Spleen (tissue), 11 donors: ENCODE measurements at regions not wholly inside any gene's neighbourhood (a gene's known extent, or its start where the extent isn't known, plus 50 kb on each side); places are given as distances from the start of the nearest gene placed in this dataset.

ENCODE experiments used
- DNase-seq: peaks from one replicate; pipeline ENCODE4 v3.0.0-alpha.2; 2020
- H3K27ac ChIP-seq, 8 donors: fragments of 200-600 bp; sonication (generic) in 7 of 8; 1 replicate in 4 of 8; 2 replicates in 4 of 8; pipeline versions ENCODE4 v1.5.0 to v1.8.0; 2016 to 2021; ENCODE audit warnings: inconsistent platforms in 4 of 8, mild to moderate bottlenecking in 4 of 8, moderate library complexity in 1 of 8
- H3K27me3 ChIP-seq, 7 donors: fragments of 200-600 bp; sonication (generic) in 6 of 7; replicated peaks in 1 of 7; 1 replicate in 4 of 7; 2 replicates in 3 of 7; pipeline versions ENCODE4 v1.5.0 to v1.8.0; 2016 to 2021; ENCODE audit warnings: inconsistent platforms in 3 of 7, mild to moderate bottlenecking in 1 of 7
- H3K36me3 ChIP-seq, 6 donors: fragments of 200-600 bp; sonication (generic) in 5 of 6; 1 replicate in 4 of 6; 2 replicates in 2 of 6; pipeline versions ENCODE4 v1.5.0 to v1.8.0; 2016 to 2021; ENCODE audit warnings: inconsistent platforms in 2 of 6
- H3K4me1 ChIP-seq, 6 donors: fragments of 200-600 bp; sonication (generic) in 5 of 6; 1 replicate in 3 of 6; 2 replicates in 3 of 6; pipeline versions ENCODE4 v1.5.0 to v1.8.0; 2016 to 2021; ENCODE audit warnings: inconsistent platforms in 3 of 6
- H3K4me3 ChIP-seq, 8 donors: fragments of 200-600 bp; sonication (generic) in 7 of 8; 1 replicate in 4 of 8; 2 replicates in 4 of 8; pipeline versions ENCODE4 v1.5.0 to v1.8.0; 2016 to 2021; ENCODE audit warnings: inconsistent platforms in 4 of 8, mild to moderate bottlenecking in 4 of 8, moderate library complexity in 2 of 8
- H3K9me3 ChIP-seq, 8 donors: fragments of 200-600 bp; sonication (generic) in 7 of 8; 1 replicate in 4 of 8; 2 replicates in 4 of 8; pipeline versions ENCODE4 v1.5.0 to v1.8.0; 2016 to 2021; ENCODE audit warnings: inconsistent platforms in 4 of 8
- POLR2A ChIP-seq, 3 donors: fragments of 450-650 bp; IDR thresholded peaks; one replicate each; pipeline ENCODE4 v1.5.1; 2017; ENCODE audit warnings: antibody characterized with exemption in 3 of 3, mild to moderate bottlenecking in 1 of 3
- POLR2AphosphoS5 ChIP-seq, 3 donors: sonication (generic); formaldehyde crosslinking; IDR thresholded peaks; one replicate each; pipeline ENCODE4 v1.5.1; 2017; ENCODE audit warnings: antibody characterized with exemption in 3 of 3
- WGBS, 5 donors: extraction: QIAGEN DNeasy Blood & Tissue Kit in 3 of 5; methylation state at CpG; one replicate each; pipeline versions ENCODE4 v1.1.5 to v1.1.7; 2013 to 2018; 5-methylcytosine and 5-hydroxymethylcytosine counted together
- intact Hi-C: fragments of 100-400 bp; cut with DNase I; formaldehyde crosslinking; loops from one replicate; pipeline ENCODE4 v1.15.0; 2023; ENCODE audit warnings: low total_unique reads
- TF ChIP-seq, protein P1 (sequence below), 11 experiments: fragments of 200-600 bp in 7 of 11; fragments of 450-650 bp in 4 of 11; sonication (generic) in 4 of 11; IDR thresholded peaks in 8 of 11; conservative IDR thresholded peaks in 3 of 11; 1 replicate in 7 of 11; 2 replicates in 4 of 11; pipeline versions ENCODE4 v1.4.0 to v1.8.0; 2016 to 2021; ENCODE audit warnings: antibody characterized with exemption in 11 of 11, inconsistent platforms in 4 of 11, mild to moderate bottlenecking in 1 of 11
- donor health status: healthy with polysubstance abuse.
- donor health status: DM: no; HTN: no; CAD: no; lungs with moderate emphysema.
- donor health status: DM: no; HTN: no; CAD: no.
- donor health status: Bipolar disorder and iron deficiency.
- donor health status: healthy.
- donor health status: DM: no; HTN: no; CAD: no.
- donor health status: DM: yes; HTN: yes; CAD: no.

- Histone ChIP-seq H3K4me1 (no peaks in the 10 kb centered on the region), H3K27me3 (no peaks in the 10 kb centered on the region), H3K4me3 (no peak overlapping the region), H3K36me3 (no peaks in the 10 kb centered on the region), H3K27ac (no peak overlapping the region), H3K9me3 (no peaks in the 10 kb centered on the region)
- no peak for DNase-seq
- intact Hi-C loops = no loop called here
- 36 to 70% (median 59%) methylated on average over 1 of the region's 1 CpG for whole genome bisulfite sequencing, 5 donors
- TF ChIP-seq POLR2AphosphoS5 (IDR thresholded peaks at IDR 0.05) = no peak
- TF ChIP-seq, protein P1, sequence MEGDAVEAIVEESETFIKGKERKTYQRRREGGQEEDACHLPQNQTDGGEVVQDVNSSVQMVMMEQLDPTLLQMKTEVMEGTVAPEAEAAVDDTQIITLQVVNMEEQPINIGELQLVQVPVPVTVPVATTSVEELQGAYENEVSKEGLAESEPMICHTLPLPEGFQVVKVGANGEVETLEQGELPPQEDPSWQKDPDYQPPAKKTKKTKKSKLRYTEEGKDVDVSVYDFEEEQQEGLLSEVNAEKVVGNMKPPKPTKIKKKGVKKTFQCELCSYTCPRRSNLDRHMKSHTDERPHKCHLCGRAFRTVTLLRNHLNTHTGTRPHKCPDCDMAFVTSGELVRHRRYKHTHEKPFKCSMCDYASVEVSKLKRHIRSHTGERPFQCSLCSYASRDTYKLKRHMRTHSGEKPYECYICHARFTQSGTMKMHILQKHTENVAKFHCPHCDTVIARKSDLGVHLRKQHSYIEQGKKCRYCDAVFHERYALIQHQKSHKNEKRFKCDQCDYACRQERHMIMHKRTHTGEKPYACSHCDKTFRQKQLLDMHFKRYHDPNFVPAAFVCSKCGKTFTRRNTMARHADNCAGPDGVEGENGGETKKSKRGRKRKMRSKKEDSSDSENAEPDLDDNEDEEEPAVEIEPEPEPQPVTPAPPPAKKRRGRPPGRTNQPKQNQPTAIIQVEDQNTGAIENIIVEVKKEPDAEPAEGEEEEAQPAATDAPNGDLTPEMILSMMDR (IDR thresholded peaks at IDR 0.05 in 8 of 11, conservative IDR thresholded peaks at IDR 0.05 in 3 of 11) = no peak
- TF ChIP-seq POLR2A (IDR thresholded peaks at IDR 0.05) = no peak
These were observed 1732.3 kb upstream of the SLC10A2 start for GRCh38 chr13:104798486-104798885.

DNA sequence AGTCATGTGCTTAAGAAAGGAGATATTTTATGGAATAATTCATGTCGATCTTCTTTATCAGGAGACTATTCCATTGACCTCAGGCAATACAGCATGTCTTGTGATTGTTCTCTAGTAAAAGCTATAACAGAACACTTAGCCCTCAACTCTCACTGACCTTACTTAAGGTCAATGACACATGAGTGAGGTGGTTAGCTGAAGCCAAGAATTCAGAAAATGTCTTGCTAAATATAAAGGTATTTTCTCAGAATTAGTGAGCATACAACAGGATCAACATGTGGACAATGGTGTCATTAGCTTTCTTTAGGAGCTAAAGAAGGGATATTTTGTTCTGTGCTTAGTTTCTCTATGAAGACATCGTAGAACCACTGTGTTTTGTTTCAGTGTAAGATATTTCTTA lies 1730.4 kb upstream of the SLC10A2 start:
- intact Hi-C loops = no loop called here
- 50 to 87% (median 70%) methylated on average over 2 of the region's 2 CpGs for WGBS, 5 donors
- Histone ChIP-seq H3K4me3 (no peak overlapping the region), H3K4me1 (no peaks in the 10 kb centered on the region), H3K27ac (no peak overlapping the region), H3K9me3 (no peaks in the 10 kb centered on the region), H3K36me3 (no peaks in the 10 kb centered on the region), H3K27me3 (no peaks in the 10 kb centered on the region)
- TF ChIP-seq POLR2AphosphoS5 (IDR thresholded peaks at IDR 0.05) (no peak), POLR2A (IDR thresholded peaks at IDR 0.05) (no peak)
- TF ChIP-seq, protein P1 (IDR thresholded peaks at IDR 0.05 in 8 of 11, conservative IDR thresholded peaks at IDR 0.05 in 3 of 11) = no peak
- DNase-seq = no peak

DNA sequence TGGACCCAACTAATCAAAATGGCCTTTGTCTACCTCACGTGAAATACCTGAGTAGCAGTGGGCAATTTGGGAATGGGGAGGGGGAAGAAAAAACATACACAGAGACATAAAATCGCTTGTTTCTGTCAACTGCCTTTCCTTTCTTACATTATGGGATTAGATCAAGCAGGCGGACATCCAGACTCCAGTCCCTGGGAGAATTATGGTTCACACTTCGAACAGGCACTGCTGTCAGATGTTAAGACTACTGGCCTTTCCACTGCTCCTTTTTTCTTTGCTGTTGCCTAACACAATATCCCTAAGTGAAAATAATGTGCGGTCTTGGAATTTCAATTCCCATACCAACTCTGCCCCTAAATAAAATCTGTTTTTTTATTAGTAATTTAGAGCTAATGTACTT lies 1719.7 kb upstream of the SLC10A2 start:
- Histone ChIP-seq H3K9me3 (peaks cover 0 to 5% (median 0%) of the 10 kb centered on the region in 8 donors), H3K4me1 (no peaks in the 10 kb centered on the region), H3K27ac (no peak overlapping the region), H3K36me3 (no peaks in the 10 kb centered on the region), H3K4me3 (no peak overlapping the region), H3K27me3 (peaks cover 0 to 3% (median 0%) of the 10 kb centered on the region in 7 donors)
- TF ChIP-seq POLR2A (IDR thresholded peaks at IDR 0.05) (no peak), POLR2AphosphoS5 (IDR thresholded peaks at IDR 0.05) (no peak)
- TF ChIP-seq, protein P1 (IDR thresholded peaks at IDR 0.05 in 8 of 11, conservative IDR thresholded peaks at IDR 0.05 in 3 of 11) = no peak
- 84 to 91% (median 88%) methylated on average over 5 of the region's 5 CpGs for WGBS, 5 donors
- intact Hi-C loops = no loop called here
- DNase-seq = no peak

DNA sequence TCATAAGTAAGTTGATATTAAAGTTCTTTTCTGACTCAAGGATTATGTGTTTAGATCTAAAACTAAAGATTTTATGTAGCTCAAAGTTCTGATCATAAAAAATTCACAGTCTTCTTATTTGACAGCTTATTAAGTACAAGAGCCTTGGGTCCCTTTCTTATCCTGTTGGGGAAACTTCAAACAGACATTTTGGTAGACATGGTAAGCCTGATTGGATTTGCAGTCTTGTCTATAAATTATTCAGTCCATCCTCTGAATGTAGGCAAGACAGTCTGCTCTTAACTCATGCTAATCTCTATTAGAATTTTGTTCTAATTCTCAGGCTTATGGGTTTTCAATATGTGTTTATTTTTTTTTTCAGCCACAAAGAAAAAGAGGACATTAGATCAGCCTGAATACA lies 1718.7 kb upstream of the SLC10A2 start:
- Histone ChIP-seq H3K4me1 (no peaks in the 10 kb centered on the region), H3K9me3 (peaks cover 0 to 5% (median 0%) of the 10 kb centered on the region in 8 donors)
- no peak for DNase-seq

More for the DNA sequence above, 1718.7 kb upstream of the SLC10A2 start:
- Histone ChIP-seq H3K27ac (no peak overlapping the region), H3K36me3 (no peaks in the 10 kb centered on the region), H3K27me3 (peaks cover 0 to 3% (median 0%) of the 10 kb centered on the region in 7 donors), H3K4me3 (no peak overlapping the region)
- TF ChIP-seq, protein P1 (IDR thresholded peaks at IDR 0.05 in 8 of 11, conservative IDR thresholded peaks at IDR 0.05 in 3 of 11) = no peak
- TF ChIP-seq POLR2A (IDR thresholded peaks at IDR 0.05) = no peak
- TF ChIP-seq POLR2AphosphoS5 (IDR thresholded peaks at IDR 0.05) = no peak
- intact Hi-C loops = no loop called here
